Keratinocyte (primary cell): ENCODE measurements at regions not wholly inside any gene's neighbourhood (a gene's known extent, or its start where the extent isn't known, plus 50 kb on each side); places are given as distances from the start of the nearest gene placed in this dataset.
"Not testable (repeated sequence)": the region's sequence is repeated elsewhere in the genome, so short reads cannot be mapped to it uniquely, and the experiment has no call there.

Experiments used
- EZH2 ChIP-seq: IDR thresholded peaks from one replicate; pipeline ENCODE4 v1.6.1; 2012; ENCODE audit warnings: inconsistent platforms, mild to moderate bottlenecking, low read length, moderate library complexity
- TF ChIP-seq, protein P1 (sequence below), 3 experiments: IDR thresholded peaks in 1 of 3; conservative IDR thresholded peaks in 1 of 3; optimal IDR thresholded peaks in 1 of 3; 2 replicates in 2 of 3; 3 replicates in 1 of 3; pipeline versions ENCODE3 to v1.5.1; 2011; ENCODE audit warnings: low read length in 3 of 3, mild to moderate bottlenecking in 3 of 3, moderate library complexity in 2 of 3, control low read depth in 1 of 3, inconsistent platforms in 1 of 3; ENCODE audit not compliant: insufficient read depth in 2 of 3; ENCODE audit errors: extremely low read depth in 1 of 3

DNA sequence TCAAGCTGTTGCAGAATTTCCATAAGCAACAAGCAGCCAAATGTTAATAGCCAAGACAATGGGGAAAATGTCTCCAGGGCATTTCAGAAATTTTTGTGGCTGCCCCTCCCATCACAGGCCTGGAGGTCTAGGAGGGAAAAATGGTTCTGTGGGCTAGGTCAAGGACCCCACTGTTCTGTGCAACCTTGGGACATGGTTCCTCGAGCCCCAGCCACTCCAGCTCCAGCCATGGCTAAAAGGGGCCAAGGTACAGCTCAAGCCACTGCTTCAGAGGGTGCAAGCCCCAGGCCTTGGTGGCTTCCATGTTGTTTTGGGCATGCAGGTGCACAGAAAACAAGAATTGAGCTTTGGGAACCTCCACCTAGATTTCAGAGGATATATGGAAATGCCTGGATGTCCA, 122.1 kb upstream of the OTOS start:
- TF ChIP-seq, protein P1, sequence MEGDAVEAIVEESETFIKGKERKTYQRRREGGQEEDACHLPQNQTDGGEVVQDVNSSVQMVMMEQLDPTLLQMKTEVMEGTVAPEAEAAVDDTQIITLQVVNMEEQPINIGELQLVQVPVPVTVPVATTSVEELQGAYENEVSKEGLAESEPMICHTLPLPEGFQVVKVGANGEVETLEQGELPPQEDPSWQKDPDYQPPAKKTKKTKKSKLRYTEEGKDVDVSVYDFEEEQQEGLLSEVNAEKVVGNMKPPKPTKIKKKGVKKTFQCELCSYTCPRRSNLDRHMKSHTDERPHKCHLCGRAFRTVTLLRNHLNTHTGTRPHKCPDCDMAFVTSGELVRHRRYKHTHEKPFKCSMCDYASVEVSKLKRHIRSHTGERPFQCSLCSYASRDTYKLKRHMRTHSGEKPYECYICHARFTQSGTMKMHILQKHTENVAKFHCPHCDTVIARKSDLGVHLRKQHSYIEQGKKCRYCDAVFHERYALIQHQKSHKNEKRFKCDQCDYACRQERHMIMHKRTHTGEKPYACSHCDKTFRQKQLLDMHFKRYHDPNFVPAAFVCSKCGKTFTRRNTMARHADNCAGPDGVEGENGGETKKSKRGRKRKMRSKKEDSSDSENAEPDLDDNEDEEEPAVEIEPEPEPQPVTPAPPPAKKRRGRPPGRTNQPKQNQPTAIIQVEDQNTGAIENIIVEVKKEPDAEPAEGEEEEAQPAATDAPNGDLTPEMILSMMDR (optimal IDR thresholded peaks at IDR 0.05 in 1 of 3, IDR thresholded peaks at IDR 0.05 in 1 of 3, conservative IDR thresholded peaks at IDR 0.05 in 1 of 3; ENCODE audit: extremely low read depth in 1 of 3, insufficient read depth in 2 of 3, low read length in 3 of 3), result not testable (repeated sequence)
- TF ChIP-seq EZH2, result not testable (repeated sequence)
